GM18907 (cell line): ENCODE measurements at regions not wholly inside any gene's neighbourhood (a gene's known extent, or its start where the extent isn't known, plus 50 kb on each side); places are given as distances from the start of the nearest gene placed in this dataset.
A peak's percentile ranks its signal among the peaks of the same experiment; 100 is the strongest.
"Not testable (repeated sequence)": the region's sequence is repeated elsewhere in the genome, so short reads cannot be mapped to it uniquely, and the experiment has no call there.

Experiments
- ATAC-seq: cut with Tn5 transposase; IDR thresholded peaks from one replicate; pipeline ENCODE4 v1.9.1; 2021; ENCODE audit warnings: mild to moderate bottlenecking, moderate library complexity; ENCODE audit not compliant: unreplicated experiment

DNA sequence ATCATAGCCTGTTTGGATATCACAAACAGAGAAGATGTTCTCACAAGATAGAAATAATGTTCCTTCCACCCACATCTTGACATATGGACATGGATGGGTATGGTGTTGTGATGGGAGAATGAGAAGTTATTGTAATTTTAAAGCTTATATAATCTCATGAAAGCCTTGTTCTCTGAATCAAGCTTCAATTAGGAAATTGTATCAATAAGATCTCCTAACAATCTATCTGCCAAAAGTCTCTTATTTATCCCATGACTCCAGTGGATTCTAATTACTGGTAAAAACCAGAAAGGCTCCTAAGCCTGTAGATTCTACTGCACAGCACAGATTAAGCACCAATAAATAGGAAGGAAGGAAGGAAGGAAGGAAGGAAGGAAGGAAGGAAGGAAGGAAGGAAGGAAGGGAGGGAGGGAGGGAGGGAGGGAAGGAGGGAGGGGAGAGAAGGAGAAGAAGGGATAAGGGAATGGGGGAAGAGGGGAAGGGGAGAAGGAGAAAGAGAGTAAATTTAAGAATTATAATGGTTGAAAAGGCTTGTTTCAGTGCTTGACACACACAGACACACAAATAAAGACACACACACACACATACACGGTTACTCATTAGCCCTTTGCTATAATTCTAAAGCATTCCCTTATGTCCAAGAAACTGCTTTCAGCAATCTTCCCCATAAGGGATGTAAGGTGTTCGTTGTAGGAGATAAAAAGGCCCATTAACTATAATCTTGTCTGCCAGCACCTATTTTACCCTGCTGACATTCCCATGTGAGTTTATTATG, 258.0 kb upstream of the API5 start:
- no peak for ATAC-seq

DNA sequence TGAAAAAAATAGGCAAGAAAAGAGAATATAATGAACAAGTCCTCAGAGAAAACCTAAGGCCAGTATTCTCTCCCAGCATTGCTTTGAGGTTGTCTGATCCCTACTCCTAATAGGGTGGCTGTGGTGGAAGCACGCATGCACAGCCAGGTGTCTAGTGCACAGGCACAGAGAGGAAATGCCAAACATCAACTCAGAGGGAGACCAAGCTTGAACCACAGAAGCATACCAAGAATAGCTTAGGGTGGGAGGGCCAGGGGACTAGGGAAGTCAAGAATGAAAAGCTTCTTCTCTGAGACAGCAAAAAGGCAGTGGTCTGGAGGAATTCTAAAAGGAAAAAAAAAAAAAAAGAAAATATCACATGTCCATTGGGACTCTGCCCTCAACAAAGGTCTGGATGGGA, 244.1 kb upstream of the API5 start:
- no peak for ATAC-seq

DNA sequence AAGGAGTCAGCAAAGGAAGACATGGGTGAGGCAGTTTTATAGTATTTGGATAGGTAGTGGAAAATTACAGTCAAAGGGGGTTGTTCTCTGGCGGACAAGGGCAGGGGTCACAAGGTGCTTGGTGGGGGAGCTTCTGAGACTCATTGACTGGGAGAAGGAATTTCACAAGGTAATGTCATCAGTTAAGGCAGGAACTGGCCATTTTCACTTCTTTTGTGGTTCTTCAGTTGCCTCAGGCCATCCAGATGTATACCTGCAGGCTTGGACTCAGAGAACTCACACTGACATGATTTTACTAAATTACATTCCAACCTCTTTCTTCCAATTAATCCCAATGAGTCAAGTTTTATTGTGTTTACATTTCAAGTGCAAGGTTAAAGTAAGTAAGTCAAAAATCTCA, 240.5 kb upstream of the API5 start:
- no peak for ATAC-seq

DNA sequence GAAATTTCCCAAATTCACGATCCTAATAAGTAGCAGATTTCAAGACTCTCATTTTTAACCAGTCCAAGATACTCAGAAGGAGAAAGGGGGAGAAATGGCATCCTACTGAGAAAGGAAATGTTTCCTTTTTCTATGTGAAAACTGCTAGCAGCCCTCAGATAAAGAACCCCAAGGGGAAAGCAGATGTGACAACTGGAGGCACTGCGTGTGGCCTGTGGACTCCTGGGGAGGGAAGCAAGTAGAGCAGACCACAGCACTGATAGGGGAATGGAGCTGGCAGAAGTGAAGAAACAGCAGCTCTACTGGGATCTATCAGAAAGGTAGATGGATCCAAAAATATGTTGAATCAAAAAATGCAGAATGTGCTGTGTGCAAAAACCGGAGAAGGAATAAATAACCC, 239.7 kb upstream of the API5 start:
- no peak for ATAC-seq

DNA sequence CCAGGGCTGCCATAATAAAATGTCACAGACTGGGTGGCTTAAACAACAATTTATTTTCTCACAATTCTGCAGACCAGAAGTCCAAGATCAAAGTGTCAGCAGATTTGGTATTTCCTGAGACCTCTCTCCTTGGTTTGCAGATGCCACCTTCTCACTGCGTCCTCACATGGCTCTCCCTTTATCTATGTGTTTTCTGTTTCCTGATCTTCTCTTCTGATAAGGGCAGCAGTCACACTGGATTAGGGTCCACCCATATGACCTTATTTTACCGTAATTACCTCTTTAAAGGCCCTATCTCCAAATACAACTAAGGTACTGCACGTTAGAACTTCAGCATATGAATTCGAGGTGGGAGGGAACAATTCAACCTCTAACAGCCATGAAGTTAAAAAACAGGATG, 238.9 kb upstream of the API5 start:
- no peak for ATAC-seq

DNA sequence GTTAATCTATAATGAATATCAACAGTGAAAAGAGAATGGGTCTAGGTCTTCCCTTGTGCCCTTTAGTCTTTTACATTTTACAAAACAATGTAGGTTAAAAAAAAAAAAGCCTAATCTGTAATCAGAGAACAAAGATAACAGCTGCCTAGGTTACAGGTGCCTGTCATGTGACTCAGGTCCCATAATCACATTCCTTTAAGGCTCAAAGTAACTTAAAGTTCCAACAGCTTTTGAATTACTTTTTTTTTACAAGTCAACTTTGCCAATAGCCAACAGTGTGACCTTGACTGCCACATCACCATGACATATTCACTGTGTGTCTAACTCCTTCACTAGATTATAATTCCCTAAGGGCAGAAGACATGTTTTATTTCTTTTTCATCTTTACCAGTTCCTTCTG, 237.0 kb upstream of the API5 start:
- ATAC-seq: no peak

DNA sequence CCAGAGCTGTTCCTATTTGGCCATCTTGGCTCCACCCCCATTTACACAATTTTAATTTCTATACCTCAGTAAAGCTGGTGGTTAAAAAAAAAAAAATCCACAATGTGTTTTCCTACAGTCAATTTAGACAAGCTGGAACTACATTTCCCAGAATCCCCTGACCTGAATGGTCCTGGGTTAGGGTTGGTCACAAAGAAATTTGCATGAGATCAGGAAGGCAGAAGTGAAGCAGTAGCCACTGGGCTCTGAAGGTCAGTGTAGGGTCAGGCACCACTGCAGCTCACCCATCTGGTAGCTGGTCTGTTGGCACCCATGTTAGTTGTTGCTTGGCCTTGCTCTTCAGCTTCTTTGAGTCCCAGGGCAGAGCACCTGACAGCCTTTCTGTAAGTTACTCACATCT, 210.7 kb upstream of the API5 start:
- ATAC-seq: no peak

DNA sequence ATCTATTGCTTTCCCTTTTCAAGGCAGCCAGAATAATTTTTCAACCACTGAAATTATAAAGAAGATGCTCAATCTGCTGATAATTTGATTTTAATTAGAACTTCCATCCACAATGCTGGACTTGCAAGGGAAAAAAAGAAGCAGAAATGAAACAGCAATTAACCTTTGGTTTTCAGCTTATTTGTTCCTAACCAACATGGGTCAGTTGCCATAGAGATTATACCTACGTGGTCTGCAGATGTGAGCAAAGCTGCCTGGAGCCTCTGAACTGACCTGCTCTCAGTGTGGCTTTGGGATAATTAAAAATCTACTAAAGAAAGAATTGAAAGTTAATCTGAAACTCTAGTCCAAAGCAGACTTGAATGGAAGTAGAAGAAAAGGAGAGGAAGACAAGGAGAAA, 195.7 kb upstream of the API5 start:
- no peak for ATAC-seq

DNA sequence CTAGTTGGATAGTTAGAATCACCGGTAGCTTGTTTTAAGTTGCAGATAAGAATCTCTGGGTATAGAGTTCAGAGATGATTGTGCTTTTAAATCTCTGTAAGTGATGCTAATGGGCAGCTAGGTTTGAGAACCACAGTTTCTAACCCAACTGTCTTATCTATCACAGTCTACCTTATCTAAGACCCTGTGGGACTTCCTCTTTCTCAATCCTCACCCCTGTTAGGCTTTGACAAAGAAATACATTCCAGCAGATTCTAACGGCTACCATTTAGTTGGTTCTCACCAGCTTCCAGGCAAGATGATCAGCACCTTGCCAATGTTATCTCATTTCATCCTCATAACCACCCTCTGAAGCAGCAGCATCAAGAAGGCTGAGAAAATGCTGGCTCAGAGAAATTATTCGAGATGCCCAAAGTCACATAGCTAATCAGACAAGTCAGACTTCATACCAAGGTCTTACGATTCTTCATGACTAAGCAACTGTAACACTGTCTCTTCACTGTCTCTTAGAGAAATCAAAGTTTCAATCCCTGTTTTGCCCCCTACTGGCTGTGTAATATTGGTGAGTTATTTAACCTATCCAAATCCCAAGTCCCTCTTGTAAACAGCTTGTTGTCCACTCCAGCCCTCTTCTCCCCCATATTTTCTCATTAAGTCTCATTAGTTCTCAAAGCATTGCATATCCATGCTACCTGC, 192.4 kb upstream of the API5 start:
- ATAC-seq: no peak

DNA sequence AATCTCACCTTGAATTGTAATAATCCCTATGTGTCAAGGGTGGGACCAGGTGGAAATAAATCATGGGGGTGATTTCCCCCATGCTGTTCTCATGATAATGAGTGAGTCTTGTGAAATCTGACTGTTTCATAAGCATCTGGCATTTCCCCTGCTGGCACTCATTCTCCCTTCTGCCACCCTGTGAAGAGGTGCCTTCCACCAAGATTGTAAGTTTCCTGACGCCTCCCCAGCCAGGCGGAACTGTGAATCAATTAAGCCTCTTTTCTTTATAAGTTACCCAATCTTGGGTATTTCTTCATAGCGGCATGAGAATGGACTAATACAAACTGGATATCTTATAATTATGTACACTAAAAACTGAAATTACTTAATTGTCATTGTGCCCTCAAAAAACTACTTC, 189.2 kb upstream of the API5 start:
- ATAC-seq: no peak

DNA sequence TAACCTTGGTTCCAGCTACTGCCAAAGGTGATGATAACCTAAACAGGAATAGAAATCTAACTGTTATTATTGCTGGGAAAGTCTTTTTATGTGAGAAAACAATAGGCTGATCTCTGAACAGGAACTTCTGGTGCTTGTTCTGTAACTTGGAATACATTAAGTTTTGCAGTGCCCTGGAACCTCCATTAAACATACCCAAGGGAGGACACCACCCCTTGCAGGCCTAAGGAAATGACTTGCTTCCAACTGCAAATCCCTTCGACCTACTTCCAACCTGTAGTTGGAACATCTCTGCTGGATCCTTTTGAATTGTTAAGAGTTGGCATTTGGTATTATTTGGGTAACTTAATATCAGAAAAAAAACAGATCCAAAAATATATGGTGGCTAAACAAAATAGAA, 188.4 kb upstream of the API5 start:
- ATAC-seq: no peak

DNA sequence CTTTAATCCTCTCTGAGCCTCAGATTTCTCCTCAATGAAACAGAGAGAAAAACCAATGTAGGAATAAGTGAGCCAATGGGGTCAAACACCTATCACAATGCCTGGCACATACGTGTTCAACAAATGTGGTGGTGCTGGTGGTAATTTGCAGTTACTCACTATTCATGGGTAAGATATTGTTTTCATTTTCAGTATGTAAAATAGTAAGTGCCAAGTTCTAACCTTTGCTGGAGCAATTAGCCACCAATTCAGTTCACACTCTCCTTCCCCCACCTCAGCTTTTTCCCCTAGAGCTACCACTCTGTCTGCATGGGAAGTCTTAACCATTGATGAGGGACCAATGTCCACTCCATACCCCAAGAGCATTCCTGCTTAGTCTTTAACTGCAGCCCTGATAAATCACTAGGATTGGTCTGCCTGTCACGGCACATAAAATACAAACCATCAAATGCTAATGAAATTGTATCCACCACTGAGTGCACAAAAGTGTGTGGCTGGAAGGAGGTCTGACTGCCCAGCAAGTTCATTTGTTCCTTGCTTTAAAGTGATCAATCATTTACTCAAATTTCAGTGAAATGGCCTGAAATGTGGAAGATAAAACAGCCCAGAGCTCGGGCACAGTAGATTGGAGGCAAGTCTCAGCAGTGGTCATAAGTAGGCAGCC, 187.4 kb upstream of the API5 start:
- ATAC-seq: no peak

DNA sequence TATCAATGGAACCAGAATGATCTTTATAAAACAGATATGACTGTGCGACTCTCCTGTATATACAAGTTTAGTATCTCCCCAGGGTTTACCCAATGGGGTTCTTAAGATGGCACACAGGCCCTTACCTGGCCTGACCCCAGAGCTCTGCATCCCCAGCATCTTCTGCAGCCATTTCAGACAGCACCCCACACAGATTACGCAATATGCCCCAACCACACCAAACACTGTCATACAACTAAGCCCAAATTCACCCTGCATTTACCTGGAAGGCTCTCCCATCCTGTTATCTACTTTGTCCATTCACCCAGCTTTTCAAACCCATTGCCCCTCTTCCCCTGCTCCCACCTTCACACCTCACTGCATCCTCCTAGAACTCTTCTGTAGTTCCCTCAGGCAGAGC, 182.5 kb upstream of the API5 start:
- no peak for ATAC-seq

DNA sequence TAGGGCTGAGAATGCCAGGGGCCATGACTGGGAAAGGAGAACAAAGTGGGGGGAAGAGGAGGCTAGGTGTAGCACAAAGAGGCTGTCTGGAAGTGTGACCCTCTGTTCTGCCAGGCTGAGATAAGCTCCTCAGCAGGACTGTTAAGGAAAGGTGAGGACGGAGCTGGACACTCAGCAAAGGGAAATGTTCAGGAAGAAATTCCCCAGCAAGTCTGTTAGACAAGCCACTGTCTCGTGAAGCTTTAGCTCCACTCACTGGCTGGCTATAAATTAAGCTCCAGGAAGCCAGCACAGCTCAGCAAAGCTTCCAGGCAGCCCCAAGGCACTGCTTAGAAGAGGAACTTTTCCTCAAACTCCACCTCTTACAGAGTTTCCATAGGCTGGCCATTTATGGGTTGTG, 181.2 kb upstream of the API5 start:
- no peak for ATAC-seq

DNA sequence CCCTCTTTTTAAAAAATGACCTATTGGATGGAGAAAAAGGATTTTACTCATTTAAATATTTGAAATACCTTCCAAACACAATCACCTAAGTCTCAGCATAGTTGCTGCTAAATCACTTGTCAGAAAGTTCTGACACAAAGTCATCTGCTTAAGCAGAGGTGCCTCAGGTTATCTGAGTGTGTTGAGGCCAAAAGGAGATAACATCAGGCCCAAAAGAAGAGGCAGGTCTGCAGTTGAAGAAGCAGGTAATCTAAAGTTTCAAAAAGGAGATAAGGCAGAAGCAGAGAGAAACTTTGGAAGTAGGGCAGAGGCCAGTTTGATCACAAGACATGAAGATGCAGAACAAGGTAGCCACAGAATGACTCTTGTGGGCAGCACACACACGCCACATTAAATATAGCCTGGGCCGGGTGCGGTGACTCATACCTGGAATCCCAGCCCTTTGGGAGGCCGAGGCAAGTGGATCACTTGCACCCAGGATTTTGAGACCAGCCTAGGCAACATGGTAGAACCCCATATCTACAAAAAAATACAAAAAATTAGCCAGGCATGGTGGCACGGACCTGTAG, 175.7 kb upstream of the API5 start:
- no peak for ATAC-seq

DNA sequence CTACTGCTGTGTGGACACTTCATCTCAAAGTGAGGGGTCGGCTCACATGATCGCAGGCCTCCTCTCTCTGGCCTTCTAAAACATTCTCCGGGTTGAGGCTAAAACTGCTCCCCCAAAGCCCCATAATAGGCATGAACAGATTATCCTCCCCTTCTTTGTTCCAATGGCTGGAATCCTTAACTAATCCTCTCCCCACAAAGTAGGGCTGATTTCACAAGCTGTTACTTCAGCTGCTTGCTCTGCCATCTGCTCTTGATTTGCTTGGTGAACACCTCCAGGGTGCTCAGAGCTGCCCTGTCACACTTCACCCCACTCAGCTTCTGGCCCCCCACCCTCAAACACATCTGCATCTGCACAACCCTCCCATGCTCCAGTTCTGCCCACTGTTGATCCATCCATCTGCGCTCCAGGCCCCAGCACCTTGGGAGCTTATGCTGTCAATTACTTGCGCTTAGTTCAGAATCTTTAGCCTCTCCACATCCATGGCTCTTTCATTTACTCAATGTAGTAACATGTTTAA, 173.1 kb upstream of the API5 start:
- ATAC-seq: no peak

DNA sequence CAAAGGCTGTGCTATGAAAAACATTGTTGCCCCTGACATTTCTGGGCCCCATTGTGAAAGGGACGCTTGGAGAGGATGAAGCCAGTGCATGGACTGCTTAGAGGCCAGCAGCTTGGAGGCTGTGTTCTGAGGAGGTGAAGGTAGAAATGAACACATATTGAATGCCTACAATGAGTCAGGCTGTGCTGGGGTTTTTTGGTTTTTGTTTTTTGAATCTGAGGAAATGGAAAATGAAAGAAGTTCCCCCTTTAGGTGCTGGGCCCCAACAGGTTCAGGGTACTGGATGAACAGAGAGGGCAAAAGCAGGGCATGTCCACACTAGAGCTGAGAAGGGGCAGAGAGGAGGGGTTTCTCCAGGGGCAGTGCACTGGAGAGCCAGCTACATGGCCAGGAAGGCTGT, 166.1 kb upstream of the API5 start:
- peak; percentile 93 for ATAC-seq

DNA sequence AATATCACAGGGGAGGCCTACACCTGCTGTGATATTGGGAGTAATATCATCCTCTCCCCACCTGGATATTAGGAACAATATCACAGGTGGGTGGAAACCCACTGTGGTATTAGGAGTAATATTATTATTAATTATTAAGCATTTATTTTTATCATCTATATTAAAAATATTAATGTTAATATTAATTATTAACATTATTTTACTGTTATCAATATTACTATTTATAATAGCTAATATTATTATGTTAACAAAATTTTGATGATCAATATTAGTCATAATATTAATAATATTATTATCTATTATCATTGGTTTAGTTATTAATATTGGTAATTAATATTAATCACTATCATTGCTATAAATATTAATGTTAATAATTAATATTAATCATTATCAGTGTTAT, 161.1 kb upstream of the API5 start:
- no peak for ATAC-seq

DNA sequence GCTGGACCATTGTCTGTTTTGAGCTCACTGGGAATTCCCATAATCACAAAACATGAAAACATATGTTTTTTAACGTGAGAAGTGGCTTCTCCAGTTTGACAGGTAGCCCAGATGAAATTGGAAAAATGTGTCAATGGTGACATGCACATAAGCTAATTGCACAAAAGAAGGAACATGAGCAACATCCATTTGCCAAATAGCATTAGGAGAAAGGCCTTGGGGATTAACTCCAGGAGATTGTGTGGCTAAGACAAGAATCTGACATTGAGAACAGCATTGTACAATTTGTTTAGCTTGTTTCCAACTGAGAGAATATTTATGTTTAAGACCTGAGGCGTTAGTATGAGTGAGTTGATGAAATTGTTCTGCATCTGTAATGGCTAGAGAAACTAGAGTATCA, 147.0 kb upstream of the API5 start:
- ATAC-seq: no peak

DNA sequence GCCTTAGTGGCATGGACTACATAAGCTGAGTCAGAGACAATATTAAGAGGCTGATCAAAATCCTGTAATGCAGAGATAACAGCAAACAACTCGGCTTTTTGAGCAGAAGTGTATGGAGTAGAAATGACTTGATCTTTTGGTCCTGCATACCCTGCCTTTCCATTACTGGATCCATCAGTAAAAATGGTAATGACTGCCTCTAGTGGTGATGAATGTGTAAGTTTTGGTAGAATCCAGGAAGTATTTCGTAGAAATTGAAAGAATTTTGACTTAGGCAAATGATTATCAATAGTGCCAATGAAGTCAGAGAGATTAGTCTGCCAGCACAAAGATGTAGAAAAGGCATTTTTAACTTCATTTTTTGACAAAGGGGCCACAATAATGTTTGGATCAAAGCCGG, 146.4 kb upstream of the API5 start:
- ATAC-seq: not testable (repeated sequence)

DNA sequence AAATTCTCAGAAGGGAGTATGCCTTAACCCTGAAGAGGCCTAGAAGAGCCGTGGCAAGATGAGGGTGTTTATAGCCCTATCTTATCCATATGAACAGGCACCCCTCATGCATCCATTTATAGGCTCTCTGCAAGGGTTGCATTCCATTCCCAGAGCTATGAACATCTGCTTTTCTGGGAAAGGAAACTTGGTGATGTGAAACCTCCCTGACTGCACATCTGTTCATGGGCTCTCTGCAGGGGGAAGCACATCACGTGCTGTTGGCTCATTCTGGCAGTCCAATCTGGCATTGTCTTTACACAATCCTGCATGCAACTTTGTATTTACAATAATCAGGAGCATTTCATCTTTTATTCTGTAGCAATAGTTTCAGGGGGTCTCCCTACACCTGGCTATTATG, 143.6 kb upstream of the API5 start:
- ATAC-seq: not testable (repeated sequence)

DNA sequence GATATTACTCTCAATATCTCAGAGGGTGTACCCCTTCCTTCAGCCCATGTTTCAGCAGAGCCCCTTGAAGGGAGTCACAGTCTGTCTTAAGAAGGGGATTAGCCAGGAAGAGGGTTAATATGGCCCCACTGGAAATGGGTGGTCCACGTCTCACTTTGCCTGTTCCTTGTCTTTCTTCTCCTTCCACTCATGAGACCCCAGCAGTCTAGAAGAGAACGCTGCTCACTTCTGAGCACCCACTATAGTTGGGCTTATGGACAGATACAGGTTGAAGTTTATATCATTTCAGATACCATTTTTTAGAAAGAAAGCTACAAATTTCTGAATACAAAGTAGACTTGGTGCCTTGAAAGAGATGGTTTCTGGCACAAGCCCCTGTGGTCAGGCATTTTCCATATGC, 139.3 kb upstream of the API5 start:
- ATAC-seq: no peak
